HG03571 (cell line): ENCODE measurements at regions not wholly inside any gene's neighbourhood (a gene's known extent, or its start where the extent isn't known, plus 50 kb on each side); places are given as distances from the start of the nearest gene placed in this dataset.
A peak's percentile ranks its signal among the peaks of the same experiment; 100 is the strongest.

Experiments used
- ATAC-seq: cut with Tn5 transposase; IDR thresholded peaks from one replicate; pipeline ENCODE4 v1.9.1; 2021; ENCODE audit not compliant: unreplicated experiment

GRCh38 chr12:77630790-77631445, 199.8 kb upstream of the NAV3 start:
- no peak for ATAC-seq

DNA sequence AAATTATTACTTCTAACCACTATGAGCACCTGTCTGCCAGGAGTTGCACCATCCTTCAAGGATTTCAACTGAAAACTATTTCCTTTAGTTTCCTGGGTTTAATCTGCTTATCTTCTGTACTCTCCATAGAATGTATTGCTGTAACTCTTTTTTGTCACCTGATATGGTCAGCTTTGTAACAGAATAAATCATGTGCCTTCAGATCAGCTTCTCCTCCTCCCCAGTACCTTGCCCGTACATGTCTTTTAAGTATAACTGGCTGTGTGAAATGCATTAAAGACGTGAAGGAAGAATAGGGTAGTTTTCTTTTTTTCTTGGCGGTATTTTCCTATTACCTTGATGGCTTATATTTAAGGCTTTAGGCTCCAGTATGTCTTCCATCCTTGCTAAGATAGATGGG, 200.3 kb upstream of the NAV3 start:
- no peak for ATAC-seq

DNA sequence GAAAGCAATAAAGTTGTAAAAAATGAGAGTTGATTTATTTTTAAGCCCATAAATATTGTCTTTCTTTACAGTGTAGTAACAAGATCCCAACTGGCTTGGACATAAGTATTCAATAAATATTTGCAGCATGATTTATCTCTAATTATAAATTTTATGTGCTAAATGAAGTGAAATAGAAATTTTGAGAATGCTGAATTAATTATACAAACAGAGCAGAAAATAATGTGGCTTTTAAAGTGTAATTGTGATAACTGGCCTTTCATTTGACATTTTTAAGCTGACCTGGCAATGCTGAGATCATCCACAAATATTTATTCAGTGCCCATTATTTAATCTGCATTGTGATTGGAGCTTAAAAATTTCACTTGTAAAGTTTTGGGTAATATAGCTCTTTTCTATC, 201.6 kb upstream of the NAV3 start:
- no peak for ATAC-seq

GRCh38 chr12:77625441-77625840, 205.3 kb upstream of the NAV3 start:
- no peak for ATAC-seq

DNA sequence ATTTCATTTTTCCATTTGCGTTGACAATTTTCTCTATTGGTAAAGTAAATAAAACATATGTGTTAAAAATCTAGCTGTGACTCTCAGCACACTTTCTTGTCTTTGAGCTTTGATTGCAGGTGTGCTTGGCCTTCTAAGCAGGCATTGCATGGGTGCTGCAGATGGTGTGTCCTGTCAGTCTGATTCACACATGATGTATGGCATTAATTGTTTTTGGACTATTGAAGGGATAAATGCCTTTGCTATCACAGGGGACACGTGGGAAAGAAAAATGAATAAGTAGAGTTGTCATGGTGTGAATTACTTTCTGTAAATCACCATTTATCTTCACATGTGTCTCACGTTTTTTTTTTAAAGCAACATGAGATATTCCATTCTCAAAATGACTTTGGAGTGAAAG, 211.3 kb upstream of the NAV3 start:
- no peak for ATAC-seq

GRCh38 chr12:77617818-77618217, 212.9 kb upstream of the NAV3 start:
- no peak for ATAC-seq

- ATAC-seq, result no peak
These were observed 215.4 kb upstream of the NAV3 start for GRCh38 chr12:77615332-77615731.

GRCh38 chr12:77613411-77613810, 217.3 kb upstream of the NAV3 start:
- no peak for ATAC-seq

- ATAC-seq, result no peak
These were observed 220.2 kb upstream of the NAV3 start for GRCh38 chr12:77610446-77610845.

GRCh38 chr12:77609016-77609415, 221.7 kb upstream of the NAV3 start:
- no peak for ATAC-seq

DNA sequence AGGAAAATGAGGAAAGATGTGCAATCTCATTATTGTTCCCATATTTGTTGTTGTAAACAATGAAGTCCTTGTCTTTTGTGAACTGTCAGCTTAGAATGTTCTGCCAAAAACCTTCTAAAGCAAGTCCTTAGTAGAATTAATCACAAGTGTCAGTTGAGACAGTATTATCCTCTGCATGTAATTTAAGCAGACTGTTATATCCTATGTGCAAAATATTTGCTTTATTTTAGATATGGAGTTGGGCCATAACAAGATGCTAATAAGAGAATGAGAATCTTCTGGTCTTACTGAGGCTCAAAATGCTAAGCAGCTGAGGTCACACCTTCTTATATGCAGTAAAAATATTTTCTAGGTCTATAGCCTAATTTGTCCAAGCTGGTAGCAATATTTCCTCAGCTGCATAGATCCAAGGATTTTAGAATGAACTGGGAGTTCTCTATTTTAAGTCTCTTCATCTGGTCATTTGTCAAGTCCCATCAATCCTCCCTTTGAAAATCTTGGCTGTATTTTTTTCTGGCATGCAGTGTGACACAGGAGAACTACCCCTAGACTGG, 222.3 kb upstream of the NAV3 start:
- no peak for ATAC-seq

GRCh38 chr12:77606348-77606747, 224.3 kb upstream of the NAV3 start:
- peak; percentile 49 for ATAC-seq

DNA sequence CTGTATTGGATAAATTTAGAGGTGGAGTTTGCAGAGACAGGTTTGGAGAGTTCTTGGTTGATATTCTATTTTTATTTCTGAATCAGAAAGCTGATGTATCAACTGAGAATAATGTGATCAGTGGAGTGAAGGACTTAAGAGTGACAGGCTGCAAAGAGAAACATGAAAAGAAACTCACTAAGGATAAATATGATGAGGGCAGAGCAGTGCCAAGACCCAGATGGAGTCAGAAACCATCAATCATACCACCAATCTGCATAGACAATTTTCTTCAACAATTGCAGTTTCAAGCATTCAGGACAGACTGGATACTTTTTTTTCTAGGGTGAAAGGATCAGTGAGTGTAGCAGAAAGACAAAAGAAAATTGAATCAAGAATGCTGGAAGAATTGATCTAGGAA, 226.7 kb upstream of the NAV3 start:
- ATAC-seq, result no peak

DNA sequence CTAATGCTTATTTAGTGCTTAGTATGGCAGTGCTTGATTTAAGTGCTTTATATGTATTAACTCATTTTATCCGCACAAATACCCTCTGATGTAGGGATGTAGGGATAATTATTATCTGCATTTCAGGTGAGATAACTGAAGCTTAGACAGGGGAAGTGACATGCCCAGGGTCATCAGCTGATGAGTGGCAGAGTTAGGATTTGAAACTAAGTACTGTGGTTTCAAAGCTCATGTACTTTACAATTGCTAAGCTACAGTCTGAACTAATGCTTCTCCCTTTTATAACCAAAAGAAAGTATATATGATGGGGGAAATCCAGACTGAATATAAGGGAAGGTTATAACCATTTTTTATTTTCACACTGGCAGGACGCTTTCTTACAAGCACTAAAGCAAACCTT, 229.6 kb upstream of the NAV3 start:
- ATAC-seq, result peak; percentile 32

GRCh38 chr12:77600468-77600843, 230.2 kb upstream of the NAV3 start:
- no peak for ATAC-seq

GRCh38 chr12:77599782-77600467, 230.8 kb upstream of the NAV3 start:
- peak; percentile 85 for ATAC-seq

DNA sequence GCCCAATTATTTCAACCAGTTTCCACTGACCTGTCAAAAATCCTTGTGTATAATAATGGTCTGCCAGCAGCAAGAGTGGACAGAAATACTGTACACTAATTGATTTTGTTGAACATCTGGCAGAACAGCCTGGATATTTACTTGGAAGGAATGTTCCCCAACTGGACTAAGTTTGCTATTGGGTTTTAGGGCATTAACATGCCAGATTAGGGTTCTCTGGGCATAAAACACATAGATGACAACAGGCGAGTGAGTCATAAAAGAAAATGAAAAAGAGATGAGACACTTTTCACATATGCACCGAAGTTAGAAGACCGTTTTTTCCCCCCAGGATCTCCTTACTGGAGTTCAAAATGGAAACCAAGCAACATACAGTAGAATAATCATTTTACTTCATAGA, 236.3 kb upstream of the NAV3 start:
- ATAC-seq, result no peak

- ATAC-seq, result no peak
These were observed 237.9 kb upstream of the NAV3 start for GRCh38 chr12:77592836-77593235.

- ATAC-seq, result no peak
These were observed 238.5 kb upstream of the NAV3 start for GRCh38 chr12:77591959-77592743.

DNA sequence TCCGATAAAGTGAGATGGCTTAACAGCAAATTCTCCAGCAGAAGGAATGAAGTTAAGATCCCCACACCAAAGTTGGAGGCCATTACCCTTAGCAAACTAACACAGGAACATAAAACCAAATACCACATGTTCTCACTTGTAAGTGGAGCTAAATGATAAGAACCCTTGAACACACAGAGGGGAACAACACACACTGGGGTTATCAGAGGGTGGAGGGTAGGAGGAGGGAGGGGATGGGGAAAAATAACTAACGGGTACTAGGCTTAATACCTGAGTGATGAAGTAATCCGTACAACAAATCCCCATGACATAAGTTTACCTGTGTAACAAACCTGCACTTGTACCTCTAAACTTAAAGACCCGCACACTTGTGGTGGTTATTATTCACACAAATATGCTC, 240.4 kb upstream of the NAV3 start:
- ATAC-seq, result no peak

- no peak for ATAC-seq
These were observed 245.8 kb upstream of the NAV3 start for GRCh38 chr12:77584860-77585259.
